ENCODE measurements at regions not wholly inside any gene's neighbourhood (a gene's known extent, or its start where the extent isn't known, plus 50 kb on each side); places are given as distances from the start of the nearest gene placed in this dataset.

DNA sequence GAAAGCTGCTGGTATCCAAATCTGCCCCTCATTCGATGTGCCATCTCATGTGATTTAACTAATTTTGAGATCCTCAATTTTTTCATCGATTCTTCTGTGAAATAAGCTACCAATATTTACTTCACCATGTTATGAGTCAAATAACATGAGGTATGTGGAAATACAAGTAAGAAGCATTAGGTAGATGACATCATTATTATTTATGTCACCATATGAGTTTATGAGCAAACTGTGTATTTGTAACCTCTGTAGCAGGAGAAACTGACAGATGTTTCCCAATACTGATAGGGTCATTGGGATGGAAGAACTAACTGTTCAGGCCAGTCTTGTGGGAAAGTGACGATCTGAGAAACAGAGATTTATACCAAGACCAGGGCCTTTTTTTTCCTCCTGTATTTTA, 229.4 kb upstream of the GOT2 start:
- H3K36me3 ChIP-seq: no peaks in the 10 kb centered on the region
- no peak for TF ChIP-seq Cebpa-rat (IDR thresholded peaks at IDR 0.05)
- no peak overlapping the region for H3K9ac ChIP-seq
- H3K27ac ChIP-seq: no peak overlapping the region
- no peaks in the 10 kb centered on the region; the same call in 1 of the 2 replicates for H3K9me3 ChIP-seq
- no peak overlapping the region for H3K4me2 ChIP-seq
- no peak overlapping the region for H3K4me3 ChIP-seq
- no peaks in the 10 kb centered on the region for H4K20me1 ChIP-seq
- no peaks in the 10 kb centered on the region for H3K4me1 ChIP-seq
- H3K27me3 ChIP-seq: no peaks in the 10 kb centered on the region

DNA sequence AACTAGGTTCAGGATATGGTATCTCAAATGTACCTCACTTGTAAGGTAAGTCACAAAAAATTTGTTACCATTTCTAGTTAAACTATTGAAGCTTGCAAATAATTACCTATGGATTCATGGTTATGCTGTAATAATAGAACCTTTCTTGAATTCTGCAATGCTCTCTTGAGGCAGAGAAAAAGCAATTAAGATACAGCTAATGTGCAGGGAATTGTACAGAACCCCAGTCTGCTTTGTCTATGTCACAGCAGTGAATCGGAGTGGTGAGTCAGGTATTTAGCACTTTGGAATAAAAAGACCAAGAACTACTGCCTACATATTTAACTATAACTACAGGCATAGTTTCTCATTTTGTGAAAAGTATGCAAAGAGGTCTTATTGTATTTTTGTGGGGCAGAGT, 228.7 kb upstream of the GOT2 start:
- no peak for TF ChIP-seq Cebpa-rat (IDR thresholded peaks at IDR 0.05)
- Histone ChIP-seq H4K20me1 (no peaks in the 10 kb centered on the region), H3K9ac (no peak overlapping the region), H3K9me3 (no peaks in the 10 kb centered on the region; the same call in 1 of the 2 replicates), H3K36me3 (no peaks in the 10 kb centered on the region), H3K27ac (no peak overlapping the region), H3K4me1 (no peaks in the 10 kb centered on the region), H3K4me3 (no peak overlapping the region), H3K27me3 (no peaks in the 10 kb centered on the region), H3K4me2 (no peak overlapping the region)

DNA sequence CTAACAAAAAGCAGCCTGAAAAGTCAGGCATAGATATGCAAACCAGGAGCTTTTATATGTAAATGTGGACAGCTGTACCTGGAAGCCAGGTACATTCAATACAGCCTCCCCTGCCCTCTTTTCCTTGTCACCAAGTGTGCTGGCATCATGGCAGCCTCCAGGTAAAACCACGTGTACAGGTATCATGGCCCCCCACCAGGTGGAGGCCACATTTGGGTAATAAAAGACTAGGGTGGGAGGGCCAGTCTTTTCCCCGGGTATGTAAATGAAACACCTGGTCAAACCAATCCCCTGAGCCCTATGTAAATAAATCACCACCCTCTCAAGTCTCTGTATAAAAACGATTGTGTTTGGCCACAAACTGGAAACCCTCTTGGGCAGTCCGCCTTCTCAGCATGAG, 226.4 kb upstream of the GOT2 start:
- no peak overlapping the region for H3K4me2 ChIP-seq
- H3K9me3 ChIP-seq: no peaks in the 10 kb centered on the region; the same call in 1 of the 2 replicates
- TF ChIP-seq Cebpa-rat (IDR thresholded peaks at IDR 0.05): no peak
- no peak overlapping the region for H3K27ac ChIP-seq
- no peak overlapping the region for H3K9ac ChIP-seq
- H3K27me3 ChIP-seq: no peaks in the 10 kb centered on the region
- H3K4me1 ChIP-seq: no peaks in the 10 kb centered on the region
- no peak overlapping the region for H3K4me3 ChIP-seq
- H4K20me1 ChIP-seq: no peaks in the 10 kb centered on the region
- no peaks in the 10 kb centered on the region for H3K36me3 ChIP-seq

DNA sequence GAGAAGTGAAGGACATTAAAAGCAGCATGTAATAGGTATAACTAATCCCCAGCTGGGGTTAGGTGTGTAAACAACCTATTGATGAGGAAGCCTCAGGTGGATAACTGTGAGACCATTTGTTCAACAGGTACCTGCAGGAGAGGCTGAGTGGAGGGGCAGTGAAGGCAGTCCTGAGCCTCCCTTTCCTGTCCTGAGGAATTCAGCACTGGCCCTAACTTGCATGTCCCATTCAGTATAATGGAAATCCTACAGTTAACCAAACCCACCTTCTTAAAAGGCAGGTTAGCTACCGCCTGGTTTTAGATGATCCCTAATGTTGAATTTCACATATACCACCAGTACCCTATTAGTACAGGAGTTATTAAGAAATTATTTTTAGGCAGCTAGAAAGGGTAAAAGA, 225.9 kb upstream of the GOT2 start:
- no peak overlapping the region for H3K4me3 ChIP-seq
- H3K9me3 ChIP-seq: no peaks in the 10 kb centered on the region; the same call in 1 of the 2 replicates
- H3K36me3 ChIP-seq: no peaks in the 10 kb centered on the region
- H4K20me1 ChIP-seq: no peaks in the 10 kb centered on the region
- H3K4me2 ChIP-seq: no peak overlapping the region
- H3K4me1 ChIP-seq: no peaks in the 10 kb centered on the region
- no peak overlapping the region for H3K27ac ChIP-seq
- no peaks in the 10 kb centered on the region for H3K27me3 ChIP-seq
- no peak overlapping the region for H3K9ac ChIP-seq
- no peak for TF ChIP-seq Cebpa-rat (IDR thresholded peaks at IDR 0.05)

DNA sequence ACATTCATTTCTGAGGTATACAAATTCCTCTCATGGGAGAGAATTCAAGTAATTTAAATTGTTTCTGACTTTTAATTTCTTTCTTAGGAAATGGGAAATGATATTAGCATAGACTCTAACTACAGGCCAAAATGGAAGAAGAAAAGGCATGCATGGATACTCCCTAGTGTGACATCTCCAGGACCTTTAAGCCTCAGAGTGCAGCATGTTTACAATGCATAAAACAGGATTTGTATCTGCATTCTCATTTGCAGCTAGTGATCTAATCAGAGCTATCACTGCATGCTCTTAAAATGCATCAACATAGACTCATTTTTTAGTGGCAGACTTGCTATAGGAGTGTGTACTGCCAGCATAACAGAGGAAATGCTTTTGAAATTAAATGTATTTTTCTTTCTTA, 224.6 kb upstream of the GOT2 start:
- H3K9ac ChIP-seq: no peak overlapping the region
- H3K4me1 ChIP-seq: no peaks in the 10 kb centered on the region
- no peaks in the 10 kb centered on the region for H3K27me3 ChIP-seq
- no peak for TF ChIP-seq Cebpa-rat (IDR thresholded peaks at IDR 0.05)
- H4K20me1 ChIP-seq: no peaks in the 10 kb centered on the region
- no peak overlapping the region for H3K4me3 ChIP-seq
- no peak overlapping the region for H3K27ac ChIP-seq
- no peak overlapping the region for H3K4me2 ChIP-seq
- H3K9me3 ChIP-seq: no peaks in the 10 kb centered on the region; the same call in 1 of the 2 replicates
- no peaks in the 10 kb centered on the region for H3K36me3 ChIP-seq

DNA sequence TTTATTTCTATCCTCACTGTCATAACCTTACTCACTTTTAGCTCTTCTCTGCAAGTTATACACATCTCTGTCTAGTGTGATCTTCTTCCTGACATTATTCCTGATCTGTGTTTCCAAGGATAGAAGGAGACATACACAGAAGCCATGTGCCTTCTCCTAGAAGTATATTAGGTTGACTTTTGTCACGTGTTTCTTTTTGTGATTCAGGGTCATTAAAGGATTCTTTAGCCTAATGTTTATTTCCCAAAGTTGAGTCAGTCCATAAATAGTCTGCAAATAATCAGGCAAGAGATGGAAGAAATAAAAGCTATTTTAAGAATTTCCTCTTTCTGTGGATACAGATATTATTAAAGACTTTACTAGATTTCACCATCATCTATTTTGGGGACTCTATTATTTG, 214.1 kb upstream of the GOT2 start:
- H3K4me1 ChIP-seq: no peaks in the 10 kb centered on the region
- H3K4me2 ChIP-seq: no peak overlapping the region
- no peak overlapping the region for H3K4me3 ChIP-seq
- H4K20me1 ChIP-seq: no peaks in the 10 kb centered on the region
- no peak overlapping the region for H3K9ac ChIP-seq
- H3K27me3 ChIP-seq: no peaks in the 10 kb centered on the region
- no peaks in the 10 kb centered on the region for H3K36me3 ChIP-seq
- TF ChIP-seq Cebpa-rat (IDR thresholded peaks at IDR 0.05): no peak
- 0 out of 2 replicates have a peak, but pooled peaks cover 3% of the 10 kb centered on the region for H3K9me3 ChIP-seq
- no peak overlapping the region for H3K27ac ChIP-seq

DNA sequence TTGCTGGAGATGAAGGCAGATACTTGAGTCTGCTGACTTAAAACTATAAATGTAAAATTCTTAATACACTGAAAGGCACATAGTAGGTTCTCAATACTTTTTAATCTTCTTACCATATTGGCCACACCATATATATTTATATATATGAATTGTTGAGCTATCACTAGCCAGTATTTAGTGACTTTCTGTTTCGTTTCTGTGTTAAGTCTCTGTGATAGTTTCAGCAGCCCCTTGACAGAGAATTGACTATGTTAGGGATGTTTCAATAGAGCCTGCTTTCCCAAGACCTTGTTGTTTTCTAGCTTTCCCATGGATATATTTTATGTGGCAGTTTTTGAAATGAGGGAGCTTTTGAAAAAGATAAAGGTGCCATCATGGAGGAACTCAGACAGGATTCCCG, 206.5 kb upstream of the GOT2 start:
- H3K27me3 ChIP-seq: no peaks in the 10 kb centered on the region
- H3K4me1 ChIP-seq: no peaks in the 10 kb centered on the region
- H3K27ac ChIP-seq: no peak overlapping the region
- H3K9me3 ChIP-seq: peaks cover 4% of the 10 kb centered on the region; the same call in 1 of the 2 replicates
- no peaks in the 10 kb centered on the region for H4K20me1 ChIP-seq
- no peaks in the 10 kb centered on the region for H3K36me3 ChIP-seq
- TF ChIP-seq Cebpa-rat (IDR thresholded peaks at IDR 0.05): no peak
- H3K9ac ChIP-seq: no peak overlapping the region
- no peak overlapping the region for H3K4me2 ChIP-seq
- no peak overlapping the region for H3K4me3 ChIP-seq

DNA sequence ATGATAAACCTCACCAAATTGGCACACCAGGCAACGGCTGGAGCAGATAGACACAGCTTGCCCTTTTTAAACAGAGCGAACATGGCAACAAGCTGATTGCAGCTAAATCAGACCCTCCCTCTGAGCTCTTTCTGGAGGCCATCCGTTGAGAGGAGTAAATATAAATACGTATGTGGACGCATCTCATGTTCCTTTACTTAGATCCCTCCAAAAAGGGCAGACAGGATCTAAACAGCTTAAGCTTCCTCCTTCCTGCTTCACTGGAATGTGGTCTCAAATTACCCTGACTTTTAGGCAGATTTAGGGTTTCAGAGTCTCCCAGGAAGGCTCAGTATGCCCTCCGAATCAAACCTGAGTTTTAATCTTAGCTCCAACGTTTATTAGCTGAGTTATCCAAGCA, 204.7 kb upstream of the GOT2 start:
- Histone ChIP-seq H3K4me2 (no peak overlapping the region), H4K20me1 (no peaks in the 10 kb centered on the region)

DNA sequence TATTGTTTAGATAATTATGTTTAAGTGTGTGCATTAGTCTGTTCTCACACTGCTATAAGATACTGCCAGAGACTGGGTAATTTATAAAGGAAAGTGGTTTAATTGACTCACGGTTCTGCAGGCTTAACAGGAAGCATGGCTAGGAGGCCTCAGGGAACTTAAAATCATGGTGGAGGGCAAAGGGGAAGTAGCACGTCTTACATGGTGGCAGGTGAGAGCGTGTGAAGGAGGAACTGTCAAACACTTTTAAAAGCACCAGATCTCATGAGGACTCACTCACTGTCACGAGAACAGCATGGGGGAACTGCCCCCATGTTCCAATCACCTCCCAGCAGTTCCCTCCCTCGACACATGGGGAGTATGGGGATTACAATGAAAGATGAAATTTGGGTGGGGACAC, 203.5 kb upstream of the GOT2 start:
- Histone ChIP-seq H3K27me3 (no peaks in the 10 kb centered on the region), H3K27ac (no peak overlapping the region), H3K4me2 (no peak overlapping the region), H3K4me1 (no peaks in the 10 kb centered on the region), H3K9ac (no peak overlapping the region), H3K9me3 (peaks cover 13% of the 10 kb centered on the region; the same call in 1 of the 2 replicates), H3K4me3 (no peak overlapping the region), H4K20me1 (no peaks in the 10 kb centered on the region), H3K36me3 (no peaks in the 10 kb centered on the region)
- no peak for TF ChIP-seq Cebpa-rat (IDR thresholded peaks at IDR 0.05)

More for the DNA sequence above, 204.7 kb upstream of the GOT2 start:
- Histone ChIP-seq H3K4me3 (no peak overlapping the region), H3K9me3 (peaks cover 9% of the 10 kb centered on the region; the same call in 1 of the 2 replicates), H3K27me3 (no peaks in the 10 kb centered on the region), H3K9ac (no peak overlapping the region), H3K36me3 (no peaks in the 10 kb centered on the region), H3K4me1 (no peaks in the 10 kb centered on the region), H3K27ac (no peak overlapping the region)
- no peak for TF ChIP-seq Cebpa-rat (IDR thresholded peaks at IDR 0.05)

DNA sequence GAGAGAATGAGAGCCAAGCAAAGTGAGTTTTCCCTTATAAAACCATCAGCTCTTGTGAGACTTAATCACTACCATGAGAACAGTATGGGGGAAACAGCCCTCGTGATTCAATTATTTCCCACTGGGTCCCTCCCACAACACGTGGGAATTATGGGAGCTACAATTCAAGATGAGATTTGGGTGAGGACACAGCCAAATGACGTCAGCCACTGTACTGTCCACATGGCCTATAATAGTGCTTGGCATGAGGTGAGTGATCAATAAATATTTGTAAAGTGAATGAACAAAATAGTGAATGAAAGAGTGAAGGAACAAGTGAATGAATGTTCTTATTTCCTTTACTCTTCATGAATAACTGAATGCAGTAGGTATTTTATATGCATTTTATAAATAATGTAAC, 199.1 kb upstream of the GOT2 start:
- TF ChIP-seq Cebpa-rat (IDR thresholded peaks at IDR 0.05): no peak
- no peak overlapping the region for H3K4me2 ChIP-seq
- H4K20me1 ChIP-seq: no peaks in the 10 kb centered on the region
- no peaks in the 10 kb centered on the region for H3K36me3 ChIP-seq
- no peaks in the 10 kb centered on the region for H3K27me3 ChIP-seq
- no peak overlapping the region for H3K27ac ChIP-seq
- no peak overlapping the region for H3K9ac ChIP-seq
- H3K9me3 ChIP-seq: peaks cover 13% of the 10 kb centered on the region; the same call in 1 of the 2 replicates
- H3K4me3 ChIP-seq: no peak overlapping the region
- no peaks in the 10 kb centered on the region for H3K4me1 ChIP-seq

DNA sequence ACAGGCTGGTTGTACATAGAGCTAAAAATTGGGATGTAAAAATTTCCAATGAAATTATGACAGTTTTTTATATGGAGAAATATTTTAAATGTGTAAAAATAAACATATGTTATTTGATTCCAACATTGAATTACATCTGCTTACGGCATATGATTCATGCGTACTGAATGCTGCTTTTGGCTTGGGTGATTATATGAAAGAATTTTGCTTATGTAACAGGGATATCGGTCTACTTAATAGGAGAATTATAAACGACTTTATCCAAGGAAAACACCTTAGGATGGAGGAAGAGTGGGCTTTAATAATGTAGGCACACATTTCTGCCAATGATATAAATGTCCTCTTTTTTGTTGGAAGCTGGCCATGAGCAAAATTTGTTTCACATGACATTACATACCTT, 197.3 kb upstream of the GOT2 start:
- no peak overlapping the region for H3K27ac ChIP-seq
- TF ChIP-seq Cebpa-rat (IDR thresholded peaks at IDR 0.05): no peak
- no peak overlapping the region for H3K4me2 ChIP-seq
- H3K4me1 ChIP-seq: no peaks in the 10 kb centered on the region
- H3K4me3 ChIP-seq: no peak overlapping the region
- H3K27me3 ChIP-seq: no peaks in the 10 kb centered on the region
- H3K9me3 ChIP-seq: 0 out of 2 replicates have a peak, but pooled peaks cover 10% of the 10 kb centered on the region
- no peaks in the 10 kb centered on the region for H3K36me3 ChIP-seq
- H3K9ac ChIP-seq: no peak overlapping the region
- no peaks in the 10 kb centered on the region for H4K20me1 ChIP-seq
